ENCODE measurements at regions not wholly inside any gene's neighbourhood (a gene's known extent, or its start where the extent isn't known, plus 50 kb on each side); places are given as distances from the start of the nearest gene placed in this dataset.
"Not testable (repeated sequence)": the region's sequence is repeated elsewhere in the genome, so short reads cannot be mapped to it uniquely, and the experiment has no call there.

GRCh38 chr17:21573271-21573960, 118.9 kb upstream of the KCNJ18 start:
- H3K27ac ChIP-seq; H3K4me1 ChIP-seq; intact Hi-C loops (cut with DNase I; ENCODE audit: low total_unique reads); H3K9me3 ChIP-seq; DNase-seq (ENCODE audit: low spot score in 2 of 2); H3K27me3 ChIP-seq; H3K36me3 ChIP-seq: not testable (repeated sequence)
- peak overlapping the region; percentile 40 to 67 (median 47) for H3K4me3 ChIP-seq

GRCh38 chr17:21573961-21574610, 118.2 kb upstream of the KCNJ18 start:
- TF ChIP-seq CTCF (IDR thresholded peaks at IDR 0.05) (no peak), POLR2A (IDR thresholded peaks at IDR 0.05) (no peak), POLR2AphosphoS5 (IDR thresholded peaks at IDR 0.05) (no peak)
- DNase-seq (ENCODE audit: low spot score in 2 of 2), result no peak
- H3K4me3 ChIP-seq, result peak overlapping the region; percentile 40 to 67 (median 47)

GRCh38 chr17:21574611-21575255, 117.6 kb upstream of the KCNJ18 start:
- H3K4me3 ChIP-seq, result peak overlapping the region; percentile 40 to 67 (median 47)
- H3K27ac ChIP-seq; intact Hi-C loops (cut with DNase I; ENCODE audit: low total_unique reads); DNase-seq (ENCODE audit: low spot score in 2 of 2); H3K9me3 ChIP-seq; H3K27me3 ChIP-seq; H3K36me3 ChIP-seq; H3K4me1 ChIP-seq: not testable (repeated sequence)

More at GRCh38 chr17:21573961-21574610, 118.2 kb upstream of the KCNJ18 start:
- intact Hi-C loops (cut with DNase I; ENCODE audit: low total_unique reads), result no loop called here
- Histone ChIP-seq H3K9me3 (no peaks in the 10 kb centered on the region), H3K36me3 (no peaks in the 10 kb centered on the region), H3K27ac (peak overlapping the region in 1 of 2 donors; percentile 48), H3K4me1 (no peaks in the 10 kb centered on the region), H3K27me3 (no peaks in the 10 kb centered on the region)

- intact Hi-C loops (cut with DNase I; ENCODE audit: low total_unique reads); DNase-seq (ENCODE audit: low spot score in 2 of 2); H3K9me3 ChIP-seq; H3K4me1 ChIP-seq; H3K27me3 ChIP-seq; H3K36me3 ChIP-seq; H3K4me3 ChIP-seq; H3K27ac ChIP-seq: not testable (repeated sequence)
These were observed 113.5 kb upstream of the KCNJ18 start for GRCh38 chr17:21578783-21579182.

- TF ChIP-seq CTCF (IDR thresholded peaks at IDR 0.05) (no peak), POLR2A (IDR thresholded peaks at IDR 0.05) (no peak), POLR2AphosphoS5 (IDR thresholded peaks at IDR 0.05) (no peak)
- H3K27ac ChIP-seq, result no peak overlapping the region
- H3K4me3 ChIP-seq, result no peak overlapping the region
- H3K4me1 ChIP-seq, result no peaks in the 10 kb centered on the region
- no peaks in the 10 kb centered on the region for H3K9me3 ChIP-seq
- DNase-seq (ENCODE audit: low spot score in 2 of 2), result no peak
- no peaks in the 10 kb centered on the region for H3K27me3 ChIP-seq
- no peaks in the 10 kb centered on the region for H3K36me3 ChIP-seq
- intact Hi-C loops (cut with DNase I; ENCODE audit: low total_unique reads), result no loop called here
These were observed 99.5 kb upstream of the KCNJ18 start for GRCh38 chr17:21592774-21593173.

- DNase-seq (ENCODE audit: low spot score in 2 of 2); H3K27me3 ChIP-seq; intact Hi-C loops (cut with DNase I; ENCODE audit: low total_unique reads); H3K4me1 ChIP-seq; H3K36me3 ChIP-seq; H3K4me3 ChIP-seq; H3K9me3 ChIP-seq; H3K27ac ChIP-seq: not testable (repeated sequence)
These were observed 98.7 kb upstream of the KCNJ18 start for GRCh38 chr17:21593452-21594105.

- Histone ChIP-seq H3K27ac (no peak overlapping the region), H3K4me3 (no peak overlapping the region), H3K4me1 (no peaks in the 10 kb centered on the region), H3K36me3 (no peaks in the 10 kb centered on the region), H3K9me3 (no peaks in the 10 kb centered on the region), H3K27me3 (no peaks in the 10 kb centered on the region)
- no peak for DNase-seq (ENCODE audit: low spot score in 2 of 2)
- intact Hi-C loops (cut with DNase I; ENCODE audit: low total_unique reads), result no loop called here
- TF ChIP-seq CTCF (IDR thresholded peaks at IDR 0.05), result no peak
- TF ChIP-seq POLR2A (IDR thresholded peaks at IDR 0.05), result no peak
- TF ChIP-seq POLR2AphosphoS5 (IDR thresholded peaks at IDR 0.05), result no peak
These were observed 97.2 kb upstream of the KCNJ18 start for GRCh38 chr17:21595086-21595485.

Data from breast epithelium (tissue), 4 donors.